OCI-LY1 (cell line): ENCODE measurements at regions not wholly inside any gene's neighbourhood (a gene's known extent, or its start where the extent isn't known, plus 50 kb on each side); places are given as distances from the start of the nearest gene placed in this dataset.

Source experiments
- H2AFZ ChIP-seq: fragments of 200-600 bp; sonication (generic), shearing (Covaris generic); 2 replicates; pipeline ENCODE4 v1.6.0; 2014; ENCODE audit warnings: antibody characterized with exemption, mild to moderate bottlenecking, low read length
- H3F3A ChIP-seq: fragments of 200-600 bp; sonication (generic), shearing (Covaris generic); 2 replicates; pipeline ENCODE4 v1.6.0; 2014; ENCODE audit warnings: mild to moderate bottlenecking, antibody characterized with exemption, low read length, moderate library complexity; ENCODE audit not compliant: insufficient read depth
- H3K27ac ChIP-seq: fragments of 200-600 bp; sonication (generic); 2 replicates; pipeline ENCODE4 v1.5.1; 2014; ENCODE audit warnings: low read length, mixed run types, mild to moderate bottlenecking, low read depth; ENCODE audit not compliant: poor library complexity, severe bottlenecking
- H3K27me3 ChIP-seq: fragments of 200-600 bp; sonication (generic); 2 replicates; pipeline ENCODE4 v1.6.0; 2014; ENCODE audit warnings: antibody characterized with exemption, mild to moderate bottlenecking, low read length, moderate library complexity; ENCODE audit not compliant: insufficient read depth
- H3K36me3 ChIP-seq: fragments of 200-600 bp; sonication (generic); 2 replicates; pipeline ENCODE4 v1.6.1; 2014; ENCODE audit warnings: mild to moderate bottlenecking, antibody characterized with exemption, low read length, moderate library complexity, mixed read lengths; ENCODE audit not compliant: insufficient read depth
- H3K4me1 ChIP-seq: fragments of 200-600 bp; sonication (generic); 2 replicates; pipeline ENCODE4 v1.5.1; 2014; ENCODE audit warnings: mild to moderate bottlenecking, low read length, moderate library complexity; ENCODE audit not compliant: insufficient read depth, severe bottlenecking
- H3K4me2 ChIP-seq: fragments of 200-600 bp; sonication (generic), shearing (Covaris generic); 2 replicates; pipeline ENCODE4 v1.6.1; 2014; ENCODE audit warnings: low read length
- H3K4me3 ChIP-seq: fragments of 200-600 bp; sonication (generic); 2 replicates; pipeline ENCODE4 v1.5.1; 2014; ENCODE audit warnings: low read length, low read depth, mild to moderate bottlenecking, mixed read lengths; ENCODE audit not compliant: poor library complexity, severe bottlenecking
- H3K79me2 ChIP-seq: fragments of 200-600 bp; shearing (Covaris generic); 2 replicates; pipeline ENCODE4 v1.6.1; 2016; ENCODE audit warnings: mixed run types, low read length, mixed read lengths; ENCODE audit not compliant: insufficient read depth
- H3K9ac ChIP-seq: fragments of 200-600 bp; sonication (generic), shearing (Covaris generic); 2 replicates; pipeline ENCODE4 v1.6.1; 2014; ENCODE audit warnings: mild to moderate bottlenecking, low read length, mixed read lengths
- H3K9me2 ChIP-seq: fragments of 200-600 bp; sonication (generic), shearing (Covaris generic); 2 replicates; pipeline ENCODE4 v1.6.1; 2014; ENCODE audit warnings: low read depth, mild to moderate bottlenecking, low read length, mixed read lengths
- H3K9me3 ChIP-seq: fragments of 200-600 bp; shearing (Covaris generic); 2 replicates; pipeline ENCODE4 v1.6.1; 2014; ENCODE audit warnings: low read length, mixed read lengths
- H4K20me1 ChIP-seq: fragments of 200-600 bp; sonication (generic), shearing (Covaris generic); 2 replicates; pipeline ENCODE4 v1.6.0; 2016; ENCODE audit warnings: mild to moderate bottlenecking, low read length; ENCODE audit not compliant: insufficient read depth
- EZH2 ChIP-seq: fragments of 200-600 bp; sonication (generic), shearing (Covaris generic); IDR thresholded peaks from 2 replicates; pipeline ENCODE4 v1.8.0; 2017; ENCODE audit warnings: borderline replicate concordance, mixed run types, mild to moderate bottlenecking, antibody characterized with exemption, low read length, moderate library complexity, mixed read lengths
- TF ChIP-seq, protein P1 (sequence below): fragments of 200-600 bp; sonication (generic), shearing (Covaris generic); IDR thresholded peaks from 2 replicates; pipeline ENCODE4 v1.5.1; 2017; ENCODE audit warnings: mild to moderate bottlenecking, antibody characterized with exemption, low read length, moderate library complexity, mixed read lengths

DNA sequence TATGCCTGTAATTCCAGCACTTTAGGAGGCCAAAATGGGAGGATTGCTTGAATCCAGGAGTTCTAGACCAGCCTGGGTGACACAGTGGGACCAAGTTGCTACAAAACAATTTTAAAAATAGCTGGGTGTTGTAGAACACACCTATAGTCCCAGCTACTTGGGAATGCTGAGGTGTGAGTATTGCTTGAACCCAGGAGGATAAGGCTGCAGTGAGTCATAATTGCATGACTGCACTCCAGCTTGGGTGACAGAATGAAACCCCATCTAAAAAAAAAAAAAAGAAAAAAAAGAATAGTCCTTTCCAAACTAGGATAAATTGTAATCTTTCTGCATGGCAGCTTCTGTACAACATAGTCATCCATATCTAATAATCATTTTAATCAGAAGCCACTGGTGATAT lies 270.1 kb upstream of the INTU start:
- Histone ChIP-seq H3K27ac (no peak overlapping the region), H2AFZ (no peak overlapping the region), H3F3A (no peaks in the 10 kb centered on the region), H3K27me3 (no peaks in the 10 kb centered on the region), H3K9me3 (no peaks in the 10 kb centered on the region), H3K9ac (no peak overlapping the region), H3K36me3 (no peaks in the 10 kb centered on the region), H3K4me2 (no peak overlapping the region), H3K9me2 (no peaks in the 10 kb centered on the region), H3K4me3 (no peak overlapping the region), H4K20me1 (no peaks in the 10 kb centered on the region), H3K79me2 (no peaks in the 10 kb centered on the region), H3K4me1 (no peaks in the 10 kb centered on the region)
- TF ChIP-seq, protein P1, sequence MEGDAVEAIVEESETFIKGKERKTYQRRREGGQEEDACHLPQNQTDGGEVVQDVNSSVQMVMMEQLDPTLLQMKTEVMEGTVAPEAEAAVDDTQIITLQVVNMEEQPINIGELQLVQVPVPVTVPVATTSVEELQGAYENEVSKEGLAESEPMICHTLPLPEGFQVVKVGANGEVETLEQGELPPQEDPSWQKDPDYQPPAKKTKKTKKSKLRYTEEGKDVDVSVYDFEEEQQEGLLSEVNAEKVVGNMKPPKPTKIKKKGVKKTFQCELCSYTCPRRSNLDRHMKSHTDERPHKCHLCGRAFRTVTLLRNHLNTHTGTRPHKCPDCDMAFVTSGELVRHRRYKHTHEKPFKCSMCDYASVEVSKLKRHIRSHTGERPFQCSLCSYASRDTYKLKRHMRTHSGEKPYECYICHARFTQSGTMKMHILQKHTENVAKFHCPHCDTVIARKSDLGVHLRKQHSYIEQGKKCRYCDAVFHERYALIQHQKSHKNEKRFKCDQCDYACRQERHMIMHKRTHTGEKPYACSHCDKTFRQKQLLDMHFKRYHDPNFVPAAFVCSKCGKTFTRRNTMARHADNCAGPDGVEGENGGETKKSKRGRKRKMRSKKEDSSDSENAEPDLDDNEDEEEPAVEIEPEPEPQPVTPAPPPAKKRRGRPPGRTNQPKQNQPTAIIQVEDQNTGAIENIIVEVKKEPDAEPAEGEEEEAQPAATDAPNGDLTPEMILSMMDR: no peak
- no peak for TF ChIP-seq EZH2

DNA sequence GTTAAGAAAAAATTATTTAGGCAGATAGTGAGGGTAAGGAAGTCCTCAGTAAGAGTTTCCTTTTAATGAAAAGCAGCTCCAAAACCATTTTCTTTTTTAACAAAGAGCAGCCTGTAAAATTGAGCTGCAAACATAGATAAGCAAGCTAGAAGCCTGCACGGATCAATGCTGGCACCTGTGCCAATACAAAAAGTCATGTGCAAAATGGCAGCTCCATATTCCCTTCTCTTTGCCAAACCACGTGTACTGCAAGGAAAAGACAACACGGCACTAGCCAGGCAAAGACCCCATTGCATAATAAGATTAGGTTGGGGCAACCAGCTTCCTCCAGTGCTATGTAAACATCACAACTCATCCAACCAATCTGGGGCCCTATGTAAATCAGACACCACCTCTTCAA lies 268.4 kb upstream of the INTU start:
- H3K4me1 ChIP-seq: no peaks in the 10 kb centered on the region
- no peaks in the 10 kb centered on the region for H3K27me3 ChIP-seq
- H3K9me2 ChIP-seq: no peaks in the 10 kb centered on the region
- no peaks in the 10 kb centered on the region for H3K9me3 ChIP-seq
- TF ChIP-seq, protein P1: no peak
- no peak for TF ChIP-seq EZH2
- no peak overlapping the region for H3K4me2 ChIP-seq
- no peak overlapping the region for H3K9ac ChIP-seq
- no peaks in the 10 kb centered on the region for H3F3A ChIP-seq
- H4K20me1 ChIP-seq: no peaks in the 10 kb centered on the region
- no peak overlapping the region for H2AFZ ChIP-seq
- no peak overlapping the region for H3K27ac ChIP-seq
- H3K36me3 ChIP-seq: no peaks in the 10 kb centered on the region
- H3K79me2 ChIP-seq: no peaks in the 10 kb centered on the region
- no peak overlapping the region for H3K4me3 ChIP-seq

DNA sequence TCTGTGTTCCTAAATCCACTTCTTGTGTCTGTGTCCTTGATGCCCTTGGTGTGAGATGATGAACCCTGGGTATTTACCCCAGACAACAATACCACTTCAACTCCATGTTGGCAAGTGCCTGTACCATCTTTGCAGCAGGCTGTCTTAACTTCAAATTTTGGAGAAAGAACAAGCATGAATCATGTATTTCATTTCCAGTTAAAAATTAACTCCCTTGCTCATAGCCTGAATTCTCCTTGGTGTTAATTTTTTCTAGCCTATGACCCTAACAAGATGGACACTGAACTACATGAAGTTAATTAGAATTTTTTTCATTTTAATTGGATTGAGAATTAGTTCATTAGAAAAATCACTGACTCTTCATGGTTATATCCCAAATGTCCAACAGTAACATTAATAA lies 267.8 kb upstream of the INTU start:
- Histone ChIP-seq H3K79me2 (no peaks in the 10 kb centered on the region), H3K4me2 (no peak overlapping the region), H2AFZ (no peak overlapping the region), H3K9me3 (no peaks in the 10 kb centered on the region), H4K20me1 (no peaks in the 10 kb centered on the region), H3K9ac (no peak overlapping the region), H3K27ac (no peak overlapping the region), H3K4me3 (no peak overlapping the region), H3K9me2 (no peaks in the 10 kb centered on the region), H3K4me1 (no peaks in the 10 kb centered on the region), H3K36me3 (no peaks in the 10 kb centered on the region), H3K27me3 (no peaks in the 10 kb centered on the region), H3F3A (no peaks in the 10 kb centered on the region)
- TF ChIP-seq, protein P1: no peak
- no peak for TF ChIP-seq EZH2
